GM19438 (cell line): ENCODE measurements at regions not wholly inside any gene's neighbourhood (a gene's known extent, or its start where the extent isn't known, plus 50 kb on each side); places are given as distances from the start of the nearest gene placed in this dataset.

Source experiments
- ATAC-seq: cut with Tn5 transposase; IDR thresholded peaks from one replicate; pipeline ENCODE4 v1.9.1; 2021; ENCODE audit warnings: low read depth; ENCODE audit not compliant: unreplicated experiment

GRCh38 chr14:98154254-98154653 is 1117.7 kb downstream of the BCL11B start:
- ATAC-seq = no peak

DNA sequence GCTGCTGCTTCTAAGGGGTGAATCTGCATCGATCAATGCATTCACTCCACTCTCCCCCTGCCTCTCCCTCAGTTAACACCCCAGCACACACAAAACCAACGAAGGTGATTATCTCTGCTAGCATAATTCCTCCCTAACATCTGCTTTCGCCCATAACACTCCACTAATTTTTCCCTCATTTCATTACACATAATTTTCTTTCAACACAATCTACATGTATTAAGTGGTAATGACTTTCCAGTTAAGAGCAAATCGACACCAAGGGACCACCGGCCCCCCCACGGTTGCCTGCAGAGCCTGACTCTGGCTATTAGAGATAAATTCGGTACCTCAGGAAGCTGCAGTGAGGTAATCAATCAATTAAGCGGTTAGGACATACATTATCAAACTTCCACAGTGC is 1115.6 kb downstream of the BCL11B start:
- no peak for ATAC-seq

DNA sequence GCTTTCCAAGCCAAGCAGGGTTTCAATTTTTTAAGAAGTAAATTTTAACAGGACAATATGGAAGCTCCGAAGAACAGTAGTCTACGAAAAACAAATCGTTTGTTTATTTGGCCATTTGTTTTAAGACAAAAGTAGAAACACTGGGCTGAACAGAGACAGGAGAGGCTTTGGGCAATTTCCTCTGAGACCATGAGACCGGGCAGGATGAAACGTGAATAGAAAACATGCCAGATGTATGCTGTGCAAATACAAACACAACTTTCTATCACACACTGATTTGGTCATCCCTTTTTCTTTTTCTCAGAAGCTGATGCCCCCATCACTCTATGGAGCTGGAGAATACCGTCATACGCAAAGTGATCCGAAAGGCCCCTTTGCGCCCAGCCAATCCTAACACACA is 1111.1 kb downstream of the BCL11B start:
- no peak for ATAC-seq

GRCh38 chr14:98161356-98161755 is 1110.6 kb downstream of the BCL11B start:
- no peak for ATAC-seq

- ATAC-seq = no peak
Measured at GRCh38 chr14:98162856-98163805, 1108.9 kb downstream of the BCL11B start.

- ATAC-seq = no peak
Measured at GRCh38 chr14:98163873-98164272, 1108.1 kb downstream of the BCL11B start.

DNA sequence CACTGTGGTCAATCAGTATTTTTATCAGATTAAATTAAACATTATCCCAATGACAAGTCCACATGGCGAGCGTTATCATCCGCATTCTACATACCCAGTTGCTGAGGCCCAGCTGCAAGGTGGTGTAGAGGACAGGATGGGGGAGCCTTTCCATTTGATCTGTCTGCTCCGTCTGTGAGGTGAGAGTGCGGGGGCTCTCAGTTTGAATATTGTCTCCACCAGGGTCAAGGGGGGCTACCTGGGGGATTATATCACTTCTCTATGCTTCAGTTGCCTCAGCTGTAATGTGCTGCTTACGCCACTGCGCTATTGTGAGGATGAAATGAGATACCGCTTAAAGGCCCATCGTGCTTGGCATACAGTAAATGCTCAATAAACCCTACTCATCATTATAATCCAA is 1106.0 kb downstream of the BCL11B start:
- no peak for ATAC-seq

- no peak for ATAC-seq
Measured at GRCh38 chr14:98167275-98167674, 1104.7 kb downstream of the BCL11B start.

DNA sequence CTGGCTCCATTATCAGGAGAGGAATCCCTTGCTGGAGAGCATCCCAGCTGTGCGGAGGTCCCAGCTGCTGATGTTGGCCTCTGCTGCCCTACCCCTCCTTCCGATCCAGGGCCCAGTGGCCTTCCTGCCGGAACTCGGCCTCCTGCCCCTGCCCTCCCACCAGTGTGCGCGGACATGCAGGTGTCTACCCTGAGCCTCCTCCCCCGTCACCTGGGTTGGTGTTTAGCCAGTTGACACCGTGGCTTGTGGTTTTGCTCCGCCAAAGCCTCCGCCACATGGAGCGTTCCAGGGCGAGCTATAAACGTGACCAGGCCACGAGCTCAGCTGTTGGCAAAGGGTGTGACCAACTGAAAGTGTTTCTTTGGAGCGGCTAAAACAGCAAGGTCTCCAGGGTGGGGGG is 1104.3 kb downstream of the BCL11B start:
- no peak for ATAC-seq

- no peak for ATAC-seq
Measured at GRCh38 chr14:98168211-98168985, 1103.6 kb downstream of the BCL11B start.

DNA sequence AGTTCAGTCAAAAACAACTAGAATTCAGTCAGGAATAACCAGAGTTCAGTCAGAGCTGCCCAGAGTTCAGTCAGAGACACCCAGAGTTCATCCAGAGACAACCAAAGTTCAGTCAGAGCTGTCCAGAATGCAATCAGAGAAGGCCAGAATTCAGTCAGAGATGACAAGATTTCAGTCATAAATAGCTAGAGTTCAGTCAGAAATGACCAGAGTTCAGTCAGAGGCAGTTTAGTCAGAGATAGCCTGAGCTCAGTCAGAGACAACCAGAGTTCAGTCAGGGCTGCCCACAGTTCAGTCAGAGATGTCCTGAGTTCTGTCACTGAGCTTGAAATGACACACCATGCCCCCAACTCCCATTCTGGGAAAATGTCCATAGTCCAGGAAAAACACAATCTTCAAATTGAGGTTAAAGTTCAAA is 1102.8 kb downstream of the BCL11B start:
- no peak for ATAC-seq

GRCh38 chr14:98170575-98170974 is 1101.4 kb downstream of the BCL11B start:
- ATAC-seq = no peak

DNA sequence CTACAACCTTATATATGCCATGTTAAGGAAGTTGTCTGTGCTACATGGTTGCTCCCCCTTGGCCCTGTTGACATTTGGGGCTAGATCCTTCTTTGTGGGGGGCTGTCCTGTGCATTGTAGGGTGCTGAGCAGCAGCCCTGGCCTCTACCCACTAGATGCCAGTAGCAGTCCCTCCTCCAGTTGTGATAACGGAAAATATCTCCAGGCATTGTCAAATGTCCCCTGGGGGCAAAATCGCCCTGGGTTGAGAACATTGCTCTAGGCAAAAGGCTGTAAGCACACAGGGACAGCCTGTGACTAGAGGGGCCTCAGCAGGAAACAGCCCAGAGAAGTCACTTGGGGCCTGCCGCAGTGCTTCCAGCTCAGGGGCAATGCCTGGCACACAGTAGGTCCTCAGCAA is 1100.3 kb downstream of the BCL11B start:
- ATAC-seq = no peak

GRCh38 chr14:98172243-98172778 is 1099.7 kb downstream of the BCL11B start:
- ATAC-seq = no peak

DNA sequence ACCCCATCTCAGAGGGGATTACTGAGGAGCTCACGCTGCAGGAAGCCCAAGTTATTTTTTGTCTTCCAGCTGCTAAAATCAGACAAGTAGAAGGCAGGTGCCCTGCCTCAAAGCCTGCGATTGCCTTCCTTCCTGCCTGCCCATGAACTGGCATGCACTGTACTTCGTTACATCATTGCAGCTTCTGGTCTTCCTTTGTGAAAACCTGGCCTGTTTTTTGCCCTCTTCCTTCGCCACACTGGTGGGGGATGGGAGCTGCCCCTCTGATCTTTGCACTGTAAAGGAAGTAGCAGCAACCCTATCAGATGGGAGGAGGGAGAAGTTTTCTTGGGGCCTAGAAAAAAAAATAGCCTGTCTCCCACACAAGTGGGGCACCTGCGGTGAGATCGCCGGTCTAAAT is 1098.7 kb downstream of the BCL11B start:
- ATAC-seq = no peak

GRCh38 chr14:98174041-98174440 is 1098.0 kb downstream of the BCL11B start:
- no peak for ATAC-seq

- no peak for ATAC-seq
Measured at GRCh38 chr14:98175436-98175835, 1096.6 kb downstream of the BCL11B start.

DNA sequence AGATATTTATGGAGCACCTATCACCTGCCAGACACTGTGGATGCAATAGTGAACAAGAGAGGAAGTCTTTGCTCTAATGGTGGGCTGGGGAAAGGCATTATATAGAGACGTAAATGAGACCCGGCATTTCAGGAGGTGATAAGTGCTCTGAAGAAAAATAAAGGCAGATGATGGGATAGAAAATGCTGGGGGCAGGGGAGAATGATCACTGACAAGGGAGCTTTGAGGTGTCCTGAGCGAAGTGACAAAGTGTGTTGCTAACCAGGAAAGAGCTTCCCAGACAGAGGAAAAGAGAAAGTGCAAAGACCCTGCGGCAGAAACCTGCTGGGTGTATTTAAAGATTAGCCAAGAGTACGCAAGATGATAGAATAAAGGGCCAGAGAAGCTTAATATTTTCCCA is 1096.1 kb downstream of the BCL11B start:
- no peak for ATAC-seq

- no peak for ATAC-seq
Measured at GRCh38 chr14:98176892-98177291, 1095.1 kb downstream of the BCL11B start.

DNA sequence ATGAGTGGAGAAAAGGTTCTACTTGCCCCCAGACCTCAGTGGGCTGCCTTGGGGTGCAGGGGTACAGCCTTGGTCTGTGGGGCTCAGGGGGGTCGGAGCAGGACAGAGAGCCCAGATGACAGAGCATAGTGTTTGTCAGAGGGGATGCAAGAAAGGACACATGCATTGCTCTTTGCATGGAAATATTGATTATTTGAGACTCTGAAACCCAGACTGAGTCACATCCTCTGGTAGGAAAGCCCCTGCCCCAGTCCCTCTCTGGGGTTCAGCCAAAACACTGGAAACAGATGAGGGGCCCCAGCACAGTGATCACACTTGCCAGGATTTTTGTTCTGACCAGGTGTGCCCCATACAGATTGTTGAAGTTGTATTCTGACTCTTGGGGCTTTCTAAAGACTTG is 1094.4 kb downstream of the BCL11B start:
- no peak for ATAC-seq

DNA sequence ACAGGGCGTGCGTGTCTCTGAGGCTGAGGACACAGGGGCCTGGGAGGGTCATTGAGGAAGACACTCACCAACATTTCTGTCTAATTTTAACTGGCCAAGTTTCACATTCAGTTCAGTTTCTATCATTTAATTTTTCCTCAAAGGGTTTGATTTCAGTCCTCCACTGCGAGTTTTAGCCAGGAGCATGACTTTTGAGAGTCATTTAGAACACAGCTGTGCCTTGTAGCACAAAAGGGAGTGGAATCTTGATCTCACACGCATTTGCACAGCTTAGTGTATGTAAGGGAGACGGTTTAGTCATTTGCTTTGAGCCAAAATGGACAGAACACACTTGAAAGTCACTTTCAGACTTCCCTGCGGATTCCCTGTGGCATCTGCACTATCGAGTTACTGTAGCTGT is 1090.8 kb downstream of the BCL11B start:
- ATAC-seq = no peak
